HG03196 (cell line): ENCODE measurements at regions not wholly inside any gene's neighbourhood (a gene's known extent, or its start where the extent isn't known, plus 50 kb on each side); places are given as distances from the start of the nearest gene placed in this dataset.
A peak's percentile ranks its signal among the peaks of the same experiment; 100 is the strongest.

ENCODE experiments used
- ATAC-seq: cut with Tn5 transposase; IDR thresholded peaks from one replicate; pipeline ENCODE4 v1.9.1; 2021; ENCODE audit not compliant: unreplicated experiment

- no peak for ATAC-seq
Observed at GRCh38 chr3:13249664-13250390, 170.3 kb downstream of the NUP210 start.

- no peak for ATAC-seq
Observed at GRCh38 chr3:13248640-13249039, 171.5 kb downstream of the NUP210 start.

- no peak for ATAC-seq
Observed at GRCh38 chr3:13245615-13245978, 172.4 kb upstream of the IQSEC1 start.

GRCh38 chr3:13243586-13243985 lies 170.4 kb upstream of the IQSEC1 start:
- no peak for ATAC-seq

- ATAC-seq = no peak
Observed at GRCh38 chr3:13242364-13242737, 169.1 kb upstream of the IQSEC1 start.

GRCh38 chr3:13241621-13242363 lies 168.6 kb upstream of the IQSEC1 start:
- ATAC-seq = no peak

GRCh38 chr3:13240928-13241618 lies 167.8 kb upstream of the IQSEC1 start:
- ATAC-seq = no peak

GRCh38 chr3:13239467-13239760 lies 166.2 kb upstream of the IQSEC1 start:
- no peak for ATAC-seq

GRCh38 chr3:13238687-13239466 lies 165.6 kb upstream of the IQSEC1 start:
- no peak for ATAC-seq

GRCh38 chr3:13237776-13238490 lies 164.7 kb upstream of the IQSEC1 start:
- no peak for ATAC-seq

GRCh38 chr3:13236557-13237173 lies 163.4 kb upstream of the IQSEC1 start:
- no peak for ATAC-seq

GRCh38 chr3:13235897-13236296 lies 162.7 kb upstream of the IQSEC1 start:
- ATAC-seq = no peak

- peak; percentile 73 for ATAC-seq
Observed at GRCh38 chr3:13235079-13235478, 161.8 kb upstream of the IQSEC1 start.

GRCh38 chr3:13234666-13235065 lies 161.4 kb upstream of the IQSEC1 start:
- no peak for ATAC-seq

- no peak for ATAC-seq
Observed at GRCh38 chr3:13233487-13234485, 160.6 kb upstream of the IQSEC1 start.

GRCh38 chr3:13231781-13232666 lies 158.8 kb upstream of the IQSEC1 start:
- ATAC-seq = no peak

GRCh38 chr3:13229273-13229949 lies 156.2 kb upstream of the IQSEC1 start:
- ATAC-seq = no peak

- ATAC-seq = no peak
Observed at GRCh38 chr3:13228584-13228983, 155.4 kb upstream of the IQSEC1 start.
